ENCODE measurements at regions not wholly inside any gene's neighbourhood (a gene's known extent, or its start where the extent isn't known, plus 50 kb on each side); places are given as distances from the start of the nearest gene placed in this dataset.

DNA sequence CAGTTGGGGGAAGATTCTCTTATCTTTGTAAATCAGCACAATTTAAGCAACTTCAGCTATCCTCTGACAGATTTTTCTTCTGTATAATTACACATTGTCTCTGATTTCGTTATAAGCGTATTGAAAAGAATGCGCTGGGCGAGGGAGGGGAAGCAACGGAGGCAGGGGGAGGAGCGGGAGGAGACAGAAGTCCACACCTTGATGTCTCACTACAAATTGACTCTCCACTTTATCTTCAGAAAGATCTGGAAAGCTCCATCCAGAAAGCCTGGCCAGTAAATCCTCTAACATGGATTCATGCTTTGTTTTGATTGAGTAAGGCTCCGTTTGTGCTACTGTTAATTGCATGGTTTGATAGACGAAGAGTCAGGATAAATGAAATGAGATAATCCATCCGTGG is 76.6 kb downstream of the SMIM21 start:
- Histone ChIP-seq H3K4me1 (ENCODE audit: insufficient read depth, low read length) (no peaks in the 10 kb centered on the region), H3K79me2 (ENCODE audit: low read length) (no peaks in the 10 kb centered on the region), H3K9me2 (replicated peaks; ENCODE audit: low read length) (no peaks in the 10 kb centered on the region), H3K4me3 (ENCODE audit: low read length) (no peak overlapping the region), H3F3A (ENCODE audit: low read length, unreplicated experiment) (no peaks in the 10 kb centered on the region), H3K9ac (ENCODE audit: low read length) (no peak overlapping the region), H3K27me3 (ENCODE audit: low read length) (peaks cover 28% of the 10 kb centered on the region), H4K20me1 (ENCODE audit: low read length) (no peaks in the 10 kb centered on the region), H3K9me3 (ENCODE audit: low read length) (peaks cover 4% of the 10 kb centered on the region; the same call in 1 of the 2 replicates), H3K4me2 (ENCODE audit: low read length) (no peak overlapping the region), H3K36me3 (ENCODE audit: low read depth, low read length) (no peaks in the 10 kb centered on the region), H3K27ac (ENCODE audit: low read length) (no peak overlapping the region), H2AFZ (ENCODE audit: low read length) (no peak overlapping the region)
- no TSS peak for BruUV-seq (replicated peaks)
- POLR2A ChIA-PET (ENCODE audit: unreplicated experiment): interaction anchor here (0.6 kb wide), 1 partner anchor 19 kb away, joined by 3 read pairs; no protein-coding TSS in a partner anchor
- DNase-seq (no peak), ATAC-seq (no peak)
- intact Hi-C loops (cut with micrococcal nuclease): no loop called here
- CTCF ChIA-PET: interaction anchor here (0.5 kb wide), 1 partner anchor 134 kb away, joined by 4 read pairs; no protein-coding TSS in a partner anchor
- TF ChIP-seq EZH2 (IDR thresholded peaks at IDR 0.05; ENCODE audit: low read length, unreplicated experiment) (no peak), EZH2phosphoT487 (IDR thresholded peaks at IDR 0.05; ENCODE audit: borderline replicate concordance, low read length) (no peak)
- TF ChIP-seq, protein P1, sequence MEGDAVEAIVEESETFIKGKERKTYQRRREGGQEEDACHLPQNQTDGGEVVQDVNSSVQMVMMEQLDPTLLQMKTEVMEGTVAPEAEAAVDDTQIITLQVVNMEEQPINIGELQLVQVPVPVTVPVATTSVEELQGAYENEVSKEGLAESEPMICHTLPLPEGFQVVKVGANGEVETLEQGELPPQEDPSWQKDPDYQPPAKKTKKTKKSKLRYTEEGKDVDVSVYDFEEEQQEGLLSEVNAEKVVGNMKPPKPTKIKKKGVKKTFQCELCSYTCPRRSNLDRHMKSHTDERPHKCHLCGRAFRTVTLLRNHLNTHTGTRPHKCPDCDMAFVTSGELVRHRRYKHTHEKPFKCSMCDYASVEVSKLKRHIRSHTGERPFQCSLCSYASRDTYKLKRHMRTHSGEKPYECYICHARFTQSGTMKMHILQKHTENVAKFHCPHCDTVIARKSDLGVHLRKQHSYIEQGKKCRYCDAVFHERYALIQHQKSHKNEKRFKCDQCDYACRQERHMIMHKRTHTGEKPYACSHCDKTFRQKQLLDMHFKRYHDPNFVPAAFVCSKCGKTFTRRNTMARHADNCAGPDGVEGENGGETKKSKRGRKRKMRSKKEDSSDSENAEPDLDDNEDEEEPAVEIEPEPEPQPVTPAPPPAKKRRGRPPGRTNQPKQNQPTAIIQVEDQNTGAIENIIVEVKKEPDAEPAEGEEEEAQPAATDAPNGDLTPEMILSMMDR (conservative IDR thresholded peaks at IDR 0.05; ENCODE audit: low read depth, low read length): no peak

DNA sequence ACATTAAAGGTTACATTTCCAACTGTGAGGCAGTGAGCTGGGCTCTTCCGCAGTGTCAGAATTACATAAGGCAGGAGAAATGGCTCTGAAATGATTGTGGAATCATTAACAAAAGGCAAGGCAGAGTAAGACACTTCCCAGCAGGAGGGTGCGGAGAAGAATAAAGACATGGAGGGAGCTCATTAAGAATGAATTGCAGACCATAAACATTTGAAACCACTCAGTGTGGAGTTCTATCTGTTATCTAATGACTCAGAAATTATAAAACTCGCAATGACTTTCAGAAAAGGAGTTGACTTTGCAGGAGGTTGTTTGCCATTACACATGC is 77.0 kb downstream of the SMIM21 start:
- H3K9me2 ChIP-seq (replicated peaks; ENCODE audit: low read length): no peaks in the 10 kb centered on the region
- H4K20me1 ChIP-seq (ENCODE audit: low read length): no peaks in the 10 kb centered on the region
- no TSS peak for BruUV-seq (replicated peaks)
- H3K27ac ChIP-seq (ENCODE audit: low read length): no peak overlapping the region
- ATAC-seq (no peak), DNase-seq (no peak)
- no peak for TF ChIP-seq EZH2 (IDR thresholded peaks at IDR 0.05; ENCODE audit: low read length, unreplicated experiment)
- no peak for TF ChIP-seq EZH2phosphoT487 (IDR thresholded peaks at IDR 0.05; ENCODE audit: borderline replicate concordance, low read length)
- TF ChIP-seq, protein P1 (conservative IDR thresholded peaks at IDR 0.05; ENCODE audit: low read depth, low read length): no peak
- peaks cover 4% of the 10 kb centered on the region; the same call in 1 of the 2 replicates for H3K9me3 ChIP-seq (ENCODE audit: low read length)
- no peak overlapping the region for H3K9ac ChIP-seq (ENCODE audit: low read length)
- ChIA-PET POLR2A (ENCODE audit: unreplicated experiment) (interaction anchor here (0.6 kb wide), 1 partner anchor 19 kb away, joined by 3 read pairs; no protein-coding TSS in a partner anchor), CTCF (interaction anchor here (0.5 kb wide), 1 partner anchor 134 kb away, joined by 4 read pairs; no protein-coding TSS in a partner anchor)
- no peaks in the 10 kb centered on the region for H3K4me1 ChIP-seq (ENCODE audit: insufficient read depth, low read length)
- H3K36me3 ChIP-seq (ENCODE audit: low read depth, low read length): no peaks in the 10 kb centered on the region
- H3F3A ChIP-seq (ENCODE audit: low read length, unreplicated experiment): no peaks in the 10 kb centered on the region
- no peak overlapping the region for H3K4me3 ChIP-seq (ENCODE audit: low read length)
- peaks cover 32% of the 10 kb centered on the region for H3K27me3 ChIP-seq (ENCODE audit: low read length)
- H3K79me2 ChIP-seq (ENCODE audit: low read length): no peaks in the 10 kb centered on the region
- intact Hi-C loops (cut with micrococcal nuclease): no loop called here
- no peak overlapping the region for H3K4me2 ChIP-seq (ENCODE audit: low read length)
- H2AFZ ChIP-seq (ENCODE audit: low read length): no peak overlapping the region

DNA sequence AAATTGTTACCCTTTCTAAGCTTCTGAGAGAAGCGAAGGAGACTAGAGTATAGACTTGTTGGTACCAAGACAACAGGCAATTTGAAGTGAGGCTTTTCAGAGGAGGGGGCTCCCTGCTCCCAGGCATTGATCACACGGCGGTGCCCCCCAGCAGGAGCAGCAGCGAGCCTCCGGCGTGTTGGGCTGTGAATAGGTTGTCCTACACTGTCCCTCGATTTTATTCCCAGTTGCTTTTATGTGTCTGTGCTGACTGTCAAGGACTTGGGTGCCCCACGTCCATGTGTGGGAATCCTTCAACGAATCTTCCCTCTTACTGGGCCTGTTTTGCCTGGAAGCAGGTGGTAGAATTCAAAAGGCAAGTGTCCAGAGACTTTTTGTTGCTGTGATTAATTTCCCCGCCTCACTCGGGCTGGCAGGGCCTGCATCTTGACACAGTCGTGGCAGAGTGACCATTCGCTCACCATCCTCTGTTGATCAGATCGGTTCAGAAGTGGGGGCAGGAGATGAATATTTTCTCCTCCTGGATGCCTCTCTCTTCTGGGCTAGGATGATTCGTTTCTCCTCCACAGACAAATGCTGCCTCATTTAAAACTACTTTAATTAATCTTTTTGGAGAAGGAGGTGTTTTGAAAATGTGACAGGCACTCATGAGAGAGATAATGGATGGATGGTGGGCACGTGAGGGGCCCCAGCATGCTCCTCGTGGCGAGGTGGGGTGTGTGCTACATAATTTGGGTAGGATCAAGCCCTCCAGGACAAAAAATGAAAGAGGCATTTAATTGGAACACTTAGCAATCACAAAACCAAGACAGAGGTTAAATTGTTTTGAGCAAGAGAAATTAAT is 77.6 kb downstream of the SMIM21 start:
- H3K27me3 ChIP-seq (ENCODE audit: low read length): peaks cover 38% of the 10 kb centered on the region
- no peaks in the 10 kb centered on the region for H3K9me2 ChIP-seq (replicated peaks; ENCODE audit: low read length)
- H3F3A ChIP-seq (ENCODE audit: low read length, unreplicated experiment): no peaks in the 10 kb centered on the region
- H3K4me1 ChIP-seq (ENCODE audit: insufficient read depth, low read length): no peaks in the 10 kb centered on the region
- H2AFZ ChIP-seq (ENCODE audit: low read length): no peak overlapping the region
- H3K9ac ChIP-seq (ENCODE audit: low read length): no peak overlapping the region
- intact Hi-C loops (cut with micrococcal nuclease): no loop called here
- peaks cover 4% of the 10 kb centered on the region; the same call in 1 of the 2 replicates for H3K9me3 ChIP-seq (ENCODE audit: low read length)
- H3K36me3 ChIP-seq (ENCODE audit: low read depth, low read length): no peaks in the 10 kb centered on the region
- H3K4me2 ChIP-seq (ENCODE audit: low read length): no peak overlapping the region
- no peaks in the 10 kb centered on the region for H3K79me2 ChIP-seq (ENCODE audit: low read length)
- TF ChIP-seq EZH2phosphoT487 (IDR thresholded peaks at IDR 0.05; ENCODE audit: borderline replicate concordance, low read length) (no peak), EZH2 (IDR thresholded peaks at IDR 0.05; ENCODE audit: low read length, unreplicated experiment) (no peak)
- TF ChIP-seq, protein P1 (conservative IDR thresholded peaks at IDR 0.05; ENCODE audit: low read depth, low read length): no peak
- ATAC-seq: no peak
- BruUV-seq (replicated peaks): no TSS peak
- no peak for DNase-seq
- POLR2A ChIA-PET (ENCODE audit: unreplicated experiment): interaction anchor here (0.6 kb wide), 1 partner anchor 18 kb away, joined by 3 read pairs; no protein-coding TSS in a partner anchor
- no peak overlapping the region for H3K27ac ChIP-seq (ENCODE audit: low read length)
- H3K4me3 ChIP-seq (ENCODE audit: low read length): no peak overlapping the region
- H4K20me1 ChIP-seq (ENCODE audit: low read length): no peaks in the 10 kb centered on the region
- CTCF ChIA-PET: no interaction called here

Measured in PC-3 (cell line).